Liver (tissue), 8 donors: ENCODE measurements at regions not wholly inside any gene's neighbourhood (a gene's known extent, or its start where the extent isn't known, plus 50 kb on each side); places are given as distances from the start of the nearest gene placed in this dataset.

ENCODE experiments used
- DNase-seq: peaks from one replicate; pipeline ENCODE4 v3.0.0-alpha.2; 2017; ENCODE audit warnings: low spot score
- H3K27ac ChIP-seq, 2 donors: one replicate each; pipeline ENCODE4 v1.7.0; 2013; ENCODE audit warnings: inconsistent platforms in 2 of 2, low read length in 2 of 2, control low read depth in 1 of 2, low read depth in 1 of 2, mild to moderate bottlenecking in 1 of 2
- H3K27me3 ChIP-seq, 4 donors: one replicate each; pipeline versions ENCODE4 v1.6.1 to v1.7.0; 2013; ENCODE audit warnings: low read length in 3 of 4, inconsistent platforms in 1 of 4, mild to moderate bottlenecking in 1 of 4, moderate library complexity in 1 of 4; ENCODE audit not compliant: control insufficient read depth in 4 of 4, insufficient read depth in 4 of 4
- H3K36me3 ChIP-seq, 4 donors: one replicate each; pipeline versions ENCODE4 v1.6.1 to v1.7.0; 2013; ENCODE audit warnings: low read length in 3 of 4, mild to moderate bottlenecking in 3 of 4, low read depth in 1 of 4, moderate library complexity in 1 of 4; ENCODE audit not compliant: control insufficient read depth in 4 of 4, insufficient read depth in 3 of 4
- H3K4me1 ChIP-seq, 4 donors: one replicate each; pipeline versions ENCODE4 v1.6.1 to v1.7.0; 2013; ENCODE audit warnings: low read length in 3 of 4, mild to moderate bottlenecking in 3 of 4, moderate library complexity in 1 of 4; ENCODE audit not compliant: control insufficient read depth in 4 of 4, insufficient read depth in 4 of 4
- H3K4me3 ChIP-seq, 3 donors: one replicate each; pipeline versions ENCODE4 v1.6.1 to v1.7.0; 2013; ENCODE audit warnings: low read length in 3 of 3, control low read depth in 1 of 3, low read depth in 1 of 3, mild to moderate bottlenecking in 1 of 3
- H3K9ac ChIP-seq, 2 donors: one replicate each; pipeline ENCODE4 v1.7.0; 2013; ENCODE audit warnings: low read length in 2 of 2, mild to moderate bottlenecking in 2 of 2, moderate library complexity in 2 of 2, control low read depth in 1 of 2, low read depth in 1 of 2
- H3K9me3 ChIP-seq, 4 donors: one replicate each; pipeline versions ENCODE4 v1.6.1 to v1.7.0; 2013; ENCODE audit warnings: low read length in 3 of 4; ENCODE audit not compliant: control insufficient read depth in 4 of 4
- ATF3 ChIP-seq: IDR thresholded peaks from 2 replicates; pipeline ENCODE4 v1.6.1; 2016; ENCODE audit warnings: antibody characterized with exemption
- CTCF ChIP-seq: fragments of 150-350 bp; IDR thresholded peaks from 2 replicates; pipeline ENCODE4 v1.5.1; 2017; ENCODE audit warnings: improper control_type of control experiment, low read depth, low read length; ENCODE audit not compliant: missing input control
- FOXA1 ChIP-seq: IDR thresholded peaks from 2 replicates; pipeline ENCODE4 v1.6.1; 2016; ENCODE audit warnings: antibody characterized with exemption
- FOXA2 ChIP-seq: IDR thresholded peaks from 2 replicates; pipeline ENCODE4 v1.6.1; 2016; ENCODE audit warnings: antibody characterized with exemption
- GABPA ChIP-seq, 2 donors: IDR thresholded peaks in 1 of 2; conservative IDR thresholded peaks in 1 of 2; 2 replicates each; pipeline ENCODE4 v1.6.1; 2016; ENCODE audit warnings: antibody characterized with exemption in 2 of 2, mild to moderate bottlenecking in 1 of 2, moderate library complexity in 1 of 2
- HNF4A ChIP-seq, 2 donors: conservative IDR thresholded peaks; 2 replicates each; pipeline ENCODE4 v1.6.1; 2016; ENCODE audit warnings: antibody characterized with exemption in 2 of 2, mild to moderate bottlenecking in 2 of 2
- HNF4G ChIP-seq: IDR thresholded peaks from 2 replicates; pipeline ENCODE4 v1.6.1; 2016; ENCODE audit warnings: antibody characterized with exemption
- JUND ChIP-seq, 2 donors: IDR thresholded peaks; 2 replicates each; pipeline ENCODE4 v1.6.1; 2016; ENCODE audit warnings: antibody characterized with exemption in 2 of 2
- MAX ChIP-seq: IDR thresholded peaks from 2 replicates; pipeline ENCODE4 v1.6.1; 2016; ENCODE audit warnings: antibody characterized with exemption
- NR2F2 ChIP-seq: IDR thresholded peaks from 2 replicates; pipeline ENCODE4 v1.6.1; 2016; ENCODE audit warnings: antibody characterized with exemption
- RAD21 ChIP-seq, 2 donors: IDR thresholded peaks; 2 replicates each; pipeline ENCODE4 v1.6.1; 2016; ENCODE audit warnings: antibody characterized with exemption in 2 of 2, mild to moderate bottlenecking in 2 of 2
- REST ChIP-seq: IDR thresholded peaks from 2 replicates; pipeline ENCODE4 v1.6.1; 2016; ENCODE audit warnings: antibody characterized with exemption, mild to moderate bottlenecking
- RXRA ChIP-seq, 2 donors: IDR thresholded peaks; 2 replicates each; pipeline ENCODE4 v1.6.1; 2017 to 2018; ENCODE audit warnings: antibody characterized with exemption in 2 of 2, mild to moderate bottlenecking in 1 of 2
- SP1 ChIP-seq: IDR thresholded peaks from 2 replicates; pipeline ENCODE4 v1.6.1; 2018; ENCODE audit warnings: antibody characterized with exemption, mild to moderate bottlenecking
- TAF1 ChIP-seq: conservative IDR thresholded peaks from 2 replicates; pipeline ENCODE4 v1.6.1; 2016; ENCODE audit warnings: antibody characterized with exemption, mild to moderate bottlenecking
- YY1 ChIP-seq: IDR thresholded peaks from 2 replicates; pipeline ENCODE4 v1.6.1; 2016; ENCODE audit warnings: antibody characterized with exemption, mild to moderate bottlenecking
- WGBS: extraction: QIAGEN DNeasy Blood & Tissue Kit; methylation state at CpG from one replicate; pipeline ENCODE4 v1.1.7; 2013; 5-methylcytosine and 5-hydroxymethylcytosine counted together
- donor health status: healthy.
- donor health status: healthy.
- donor health status: healthy.
- donor health status: healthy.
- donor health status: healthy.

GRCh38 chr5:110054240-110054639 is 364.5 kb downstream of the MAN2A1 start:
- H3K4me1 ChIP-seq: peaks cover 3 to 19% (median 7%) of the 10 kb centered on the region in 4 donors
- WGBS: 70% methylated on average over 2 of the region's 2 CpGs
- no peaks in the 10 kb centered on the region for H3K36me3 ChIP-seq
- no peak overlapping the region for H3K27ac ChIP-seq
- H3K9me3 ChIP-seq: no peaks in the 10 kb centered on the region
- H3K9ac ChIP-seq: no peak overlapping the region
- DNase-seq: no peak
- TF ChIP-seq CTCF (no peak), RAD21 (IDR thresholded peaks at IDR 0.05) (peak in 1 of 2 donors; percentile 46), ATF3 (no peak)
- H3K4me3 ChIP-seq: no peak overlapping the region
- no peaks in the 10 kb centered on the region for H3K27me3 ChIP-seq

- no peaks in the 10 kb centered on the region for H3K9me3 ChIP-seq
- TF ChIP-seq NR2F2 (no peak), JUND (IDR thresholded peaks at IDR 0.05) (no peak), YY1 (no peak), RXRA (IDR thresholded peaks at IDR 0.05) (no peak)
- H3K4me3 ChIP-seq: no peak overlapping the region
- DNase-seq: no peak
- no peaks in the 10 kb centered on the region for H3K36me3 ChIP-seq
- peaks cover 3 to 19% (median 7%) of the 10 kb centered on the region in 4 donors for H3K4me1 ChIP-seq
- no peak overlapping the region for H3K27ac ChIP-seq
- H3K27me3 ChIP-seq: no peaks in the 10 kb centered on the region
- 82% methylated on average over 2 of the region's 2 CpGs for WGBS
- no peak overlapping the region for H3K9ac ChIP-seq
Measured at GRCh38 chr5:110055302-110055701, 365.6 kb downstream of the MAN2A1 start.

GRCh38 chr5:110056580-110057114 is 366.9 kb downstream of the MAN2A1 start:
- Histone ChIP-seq H3K4me3 (no peak overlapping the region), H3K36me3 (no peaks in the 10 kb centered on the region), H3K27me3 (no peaks in the 10 kb centered on the region), H3K9me3 (no peaks in the 10 kb centered on the region), H3K9ac (no peak overlapping the region), H3K4me1 (peaks cover 3 to 15% (median 5%) of the 10 kb centered on the region in 4 donors), H3K27ac (no peak overlapping the region)
- no peak for DNase-seq
- 95% methylated on average over 2 of the region's 2 CpGs for WGBS
- TF ChIP-seq GABPA (IDR thresholded peaks at IDR 0.05 in 1 of 2, conservative IDR thresholded peaks at IDR 0.05 in 1 of 2) (no peak), RAD21 (IDR thresholded peaks at IDR 0.05) (no peak), FOXA1 (no peak)

GRCh38 chr5:110058175-110058574 is 368.4 kb downstream of the MAN2A1 start:
- H3K9me3 ChIP-seq: no peaks in the 10 kb centered on the region
- no peaks in the 10 kb centered on the region for H3K27me3 ChIP-seq
- peaks cover 3 to 21% (median 6%) of the 10 kb centered on the region in 4 donors for H3K4me1 ChIP-seq
- WGBS: 49% methylated on average over 4 of the region's 4 CpGs
- H3K27ac ChIP-seq: no peak overlapping the region
- H3K36me3 ChIP-seq: no peaks in the 10 kb centered on the region
- DNase-seq: no peak
- H3K4me3 ChIP-seq: no peak overlapping the region
- no peak overlapping the region for H3K9ac ChIP-seq
- TF ChIP-seq TAF1 (no peak), REST (no peak), FOXA2 (no peak), MAX (no peak), RAD21 (IDR thresholded peaks at IDR 0.05) (no peak), CTCF (no peak), FOXA1 (no peak), YY1 (no peak), JUND (IDR thresholded peaks at IDR 0.05) (no peak), SP1 (no peak), HNF4G (no peak), HNF4A (conservative IDR thresholded peaks at IDR 0.05) (no peak)
